HL-60 (cell line): ENCODE measurements at regions not wholly inside any gene's neighbourhood (a gene's known extent, or its start where the extent isn't known, plus 50 kb on each side); places are given as distances from the start of the nearest gene placed in this dataset.

Experiments used
- CTCF ChIP-seq: IDR thresholded peaks from one replicate; pipeline ENCODE4 v1.5.1; 2011; ENCODE audit warnings: low read length, control low read depth, inconsistent platforms; ENCODE audit not compliant: insufficient read depth
- GABPA ChIP-seq: IDR thresholded peaks from 2 replicates; pipeline ENCODE4 v1.6.1; 2012; ENCODE audit warnings: low read depth
- POLR2AphosphoS5 ChIP-seq: IDR thresholded peaks from 2 replicates; pipeline ENCODE4 v1.6.1; 2012; ENCODE audit warnings: low read depth
- SPI1 ChIP-seq: IDR thresholded peaks from 2 replicates; pipeline ENCODE4 v1.6.1; 2012; ENCODE audit warnings: low read depth, mild to moderate bottlenecking, borderline replicate concordance

GRCh38 chr16:85514598-85515318, 98.4 kb upstream of the GSE1 start:
- no peak for TF ChIP-seq CTCF
- TF ChIP-seq SPI1 = no peak
- TF ChIP-seq POLR2AphosphoS5 = no peak
- TF ChIP-seq GABPA = no peak
